GM12878 (cell line): ENCODE measurements at regions not wholly inside any gene's neighbourhood (a gene's known extent, or its start where the extent isn't known, plus 50 kb on each side); places are given as distances from the start of the nearest gene placed in this dataset.

Source experiments
- ATAC-seq: fragments of 200-7000 bp; cut with Tn5 transposase; 3 replicates; pipeline ENCODE4 v1.9.1; 2020; ENCODE audit warnings: mild to moderate bottlenecking, moderate library complexity
- BruUV-seq: library from RNA; stranded (reverse); fragments of 400-500 nt; replicated peaks from 2 replicates; lab custom pipeline; 2021; lab: Mats Ljungman, UMichigan
- CTCF ChIA-PET: fragments of 300-600 bp; sonication (Branson Sonifier 250); formaldehyde crosslinking; extraction: SDS; loops from one replicate; lab custom pipeline; 2021; ENCODE audit warnings: inconsistent platforms; lab: Yijun Ruan, JAX
- POLR2A ChIA-PET: fragments of 350-600 bp; formaldehyde crosslinking; extraction: SDS; loops from one replicate; lab custom pipeline; 2021; ENCODE audit warnings: inconsistent platforms; lab: Charles Lee
- RAD21 ChIA-PET: fragments of 300-600 bp; sonication (Branson Sonifier 250); formaldehyde crosslinking; loops from one replicate; lab custom pipeline; 2023; ENCODE audit warnings: antibody characterized with exemption; ENCODE audit not compliant: unreplicated experiment; lab: Charles Lee
- SMC1A ChIA-PET: fragments of 300-600 bp; sonication (Branson Sonifier 250); formaldehyde crosslinking; loops from one replicate; lab custom pipeline; 2023; ENCODE audit not compliant: unreplicated experiment, uncharacterized antibody; lab: Charles Lee
- DNase-seq: peaks from one replicate; pipeline ENCODE4 v3.0.0-alpha.2; 2011; ENCODE audit warnings: low read depth, low spot score
- FAIRE-seq: peaks from 3 replicates; lab custom pipeline; 2011; peaks lifted over from hg19 to GRCh38; lab: Jason Lieb, UNC
- H2AFZ ChIP-seq: 2 replicates; pipeline ENCODE4 v1.6.0; 2011; ENCODE audit warnings: low read depth, low read length, control low read depth; ENCODE audit not compliant: control insufficient read depth
- H3K27ac ChIP-seq: 2 replicates; pipeline ENCODE4 v1.5.1; 2011; ENCODE audit warnings: control low read depth; ENCODE audit not compliant: control insufficient read depth, insufficient read depth
- H3K27me3 ChIP-seq, 2 experiments: replicated peaks in 1 of 2; 2 replicates each; pipeline versions ENCODE4 v1.6.0 to v1.6.1; 2011; ENCODE audit warnings: low read length in 1 of 2; ENCODE audit not compliant: control insufficient read depth in 2 of 2, insufficient read depth in 2 of 2
- H3K36me3 ChIP-seq, 2 experiments: 2 replicates each; pipeline ENCODE4 v1.5.1; 2011; ENCODE audit warnings: low read length in 1 of 2; ENCODE audit not compliant: control insufficient read depth in 2 of 2, insufficient read depth in 2 of 2
- H3K4me1 ChIP-seq: 2 replicates; pipeline ENCODE4 v1.6.1; 2011; ENCODE audit warnings: mild to moderate bottlenecking, low read length, moderate library complexity, mixed read lengths; ENCODE audit not compliant: control insufficient read depth, insufficient read depth
- H3K4me2 ChIP-seq: 2 replicates; pipeline ENCODE4 v1.6.0; 2011; ENCODE audit warnings: control low read depth; ENCODE audit not compliant: control insufficient read depth, insufficient read depth
- H3K4me3 ChIP-seq: fragments of 200-600 bp; sonication (generic); 2 replicates; pipeline ENCODE4 v1.5.1; 2016
- H3K79me2 ChIP-seq: 2 replicates; pipeline ENCODE4 v1.6.0; 2011; ENCODE audit warnings: low read length; ENCODE audit not compliant: control insufficient read depth, insufficient read depth
- H3K9ac ChIP-seq: 2 replicates; pipeline ENCODE4 v1.8.0; 2011; ENCODE audit warnings: low read length, control low read depth, mixed read lengths; ENCODE audit not compliant: control insufficient read depth, insufficient read depth
- H3K9me3 ChIP-seq: replicated peaks from 3 replicates; pipeline ENCODE4 v1.5.1; 2011; ENCODE audit warnings: mild to moderate bottlenecking, low read length; ENCODE audit not compliant: control insufficient read depth, insufficient read depth
- H4K20me1 ChIP-seq: 2 replicates; pipeline ENCODE4 v1.6.0; 2011; ENCODE audit not compliant: control insufficient read depth, insufficient read depth
- CEBPB ChIP-seq, 2 experiments: fragments of 150-350 bp in 1 of 2; IDR thresholded peaks; 2 replicates each; pipeline ENCODE4 v1.6.1; 2012 to 2014; ENCODE audit warnings: low read depth in 2 of 2, low read length in 2 of 2, borderline replicate concordance in 1 of 2, inconsistent platforms in 1 of 2
- CREB1 ChIP-seq: IDR thresholded peaks from 2 replicates; pipeline ENCODE4 v1.6.1; 2012; ENCODE audit warnings: low read depth, mild to moderate bottlenecking, inconsistent platforms
- EGR1 ChIP-seq, 2 experiments: IDR thresholded peaks; 1 replicate in 1 of 2; 2 replicates in 1 of 2; pipeline ENCODE4 v1.6.1; 2011 to 2012; ENCODE audit warnings: low read depth in 2 of 2, low read length in 2 of 2, borderline replicate concordance in 1 of 2, mild to moderate bottlenecking in 1 of 2, moderate library complexity in 1 of 2
- FOXM1 ChIP-seq: IDR thresholded peaks from 2 replicates; pipeline ENCODE4 v1.6.1; 2012; ENCODE audit warnings: low read depth, mild to moderate bottlenecking, inconsistent platforms, low read length, moderate library complexity
- HDGF ChIP-seq: fragments of 450-650 bp; IDR thresholded peaks from 2 replicates; pipeline ENCODE4 v1.6.1; 2016; ENCODE audit warnings: antibody characterized with exemption
- KAT2A ChIP-seq: conservative IDR thresholded peaks from 2 replicates; pipeline ENCODE4 v1.6.1; 2011; ENCODE audit warnings: low read depth, low read length; ENCODE audit not compliant: control insufficient read depth
- MEF2A ChIP-seq: IDR thresholded peaks from 2 replicates; pipeline ENCODE4 v1.6.1; 2011; ENCODE audit warnings: low read depth, mild to moderate bottlenecking, low read length, moderate library complexity; ENCODE audit not compliant: insufficient read depth
- MTA2 ChIP-seq: fragments of 450-650 bp; IDR thresholded peaks from 2 replicates; pipeline ENCODE4 v1.6.1; 2016; ENCODE audit warnings: low read depth, mild to moderate bottlenecking, moderate library complexity
- PAX8 ChIP-seq: fragments of 450-650 bp; IDR thresholded peaks from 2 replicates; pipeline ENCODE4 v1.6.1; 2017; ENCODE audit warnings: mild to moderate bottlenecking, moderate library complexity
- POU2F2 ChIP-seq: IDR thresholded peaks from 3 replicates; pipeline ENCODE4 v1.6.1; 2011; ENCODE audit warnings: low read depth, mild to moderate bottlenecking, low read length, borderline replicate concordance
- SMARCA5 ChIP-seq: fragments of 450-650 bp; IDR thresholded peaks from 2 replicates; pipeline ENCODE4 v1.6.1; 2017; ENCODE audit warnings: mild to moderate bottlenecking
- SREBF2 ChIP-seq: IDR thresholded peaks from 2 replicates; pipeline ENCODE4 v1.6.1; 2012; ENCODE audit warnings: mild to moderate bottlenecking, low read length
- STAT3 ChIP-seq: IDR thresholded peaks from 2 replicates; pipeline ENCODE4 v1.6.1; 2011; ENCODE audit warnings: low read depth, low read length, improper control_type of control experiment
- SUZ12 ChIP-seq: fragments of 200-600 bp; sonication (generic); IDR thresholded peaks from one replicate; pipeline ENCODE4 v1.6.1; 2018; ENCODE audit warnings: antibody characterized with exemption, mild to moderate bottlenecking; ENCODE audit not compliant: unreplicated experiment
- ZNF24 ChIP-seq: fragments of 450-650 bp; IDR thresholded peaks from 2 replicates; pipeline ENCODE4 v1.6.1; 2017; ENCODE audit warnings: antibody characterized with exemption, mild to moderate bottlenecking
- WGBS: methylation state at CpG from one replicate; pipeline ENCODE4 v1.1.6; 2016; ENCODE audit warnings: low lambda C conversion rate; ENCODE audit not compliant: insufficient replicate concordance, insufficient coverage; ENCODE audit errors: missing lambda C conversion rate; 5-methylcytosine and 5-hydroxymethylcytosine counted together
- in situ Hi-C: fragments of 300-500 bp; cut with MboI; formaldehyde crosslinking; loops from 9 replicates; pipeline ENCODE4 v1.14.3; 2018; ENCODE audit warnings: mixed read lengths
- intact Hi-C: fragments of 100-400 bp; cut with micrococcal nuclease; formaldehyde crosslinking; loops from one replicate; pipeline ENCODE4 v1.14.2; 2022; ENCODE audit not compliant: unreplicated experiment
- TF ChIP-seq, protein P1 (sequence below): IDR thresholded peaks from 2 replicates; pipeline ENCODE4 v1.6.1; 2011; ENCODE audit warnings: low read depth, low read length, improper control_type of control experiment, borderline replicate concordance
- TF ChIP-seq, protein P2 (sequence below): fragments of 450-650 bp; IDR thresholded peaks from 2 replicates; pipeline ENCODE4 v1.6.1; 2017; ENCODE audit warnings: mild to moderate bottlenecking, low read depth, inconsistent platforms; ENCODE audit not compliant: poor library complexity, severe bottlenecking
- TF ChIP-seq, protein P3 (sequence below): IDR thresholded peaks from 2 replicates; pipeline ENCODE4 v1.6.1; 2012; ENCODE audit warnings: improper control_type of control experiment, low read depth, low read length; ENCODE audit not compliant: insufficient replicate concordance

DNA sequence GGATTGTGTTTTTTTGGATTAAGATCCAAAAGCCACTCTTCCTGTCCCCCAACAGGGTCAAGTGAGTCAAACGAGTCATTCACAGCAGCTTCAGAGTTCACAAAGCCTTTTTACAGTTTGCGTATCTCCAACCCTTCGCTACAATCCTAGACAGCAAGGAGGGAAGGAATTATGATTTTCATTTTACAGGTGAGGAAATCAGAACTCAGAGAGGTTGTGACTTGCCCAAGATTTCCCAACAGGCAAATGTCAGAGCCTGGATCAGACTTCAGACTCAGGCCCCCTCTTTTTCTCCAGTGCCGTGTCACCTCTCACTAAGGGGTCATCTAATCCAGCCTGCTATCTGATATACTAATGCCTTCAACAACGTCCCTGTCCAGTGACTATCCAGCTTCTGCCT, 72.1 kb upstream of the XPA start:
- ChIA-PET POLR2A (no interaction called here), RAD21 (no interaction called here), CTCF (no interaction called here), SMC1A (no interaction called here)
- H3K9me3 ChIP-seq, result no peaks in the 10 kb centered on the region
- intact Hi-C loops (no loop called here), in situ Hi-C loops (no loop called here)
- H3K27ac ChIP-seq, result no peak overlapping the region
- 55% methylated on average over 5 of the region's 5 CpGs for WGBS
- no peak overlapping the region for H3K4me2 ChIP-seq
- H3K27me3 ChIP-seq, result peaks cover 0 to 1% of the 10 kb centered on the region in 2 experiments; a peak in 2 of 4 replicates
- BruUV-seq, result no TSS peak
- H2AFZ ChIP-seq, result no peak overlapping the region
- no peak overlapping the region for H3K4me3 ChIP-seq
- no peaks in the 10 kb centered on the region for H3K36me3 ChIP-seq
- FAIRE-seq (no peak), ATAC-seq (no peak), DNase-seq (no peak)
- H4K20me1 ChIP-seq, result no peaks in the 10 kb centered on the region
- H3K4me1 ChIP-seq, result no peaks in the 10 kb centered on the region
- no peaks in the 10 kb centered on the region for H3K79me2 ChIP-seq
- no peak overlapping the region for H3K9ac ChIP-seq
- TF ChIP-seq POU2F2, result no peak
- TF ChIP-seq HDGF, result no peak
- TF ChIP-seq KAT2A, result no peak
- no peak for TF ChIP-seq MEF2A
- TF ChIP-seq EGR1 (IDR thresholded peaks at IDR 0.05; ENCODE audit: borderline replicate concordance in 1 of 2, low read depth in 2 of 2, low read length in 2 of 2), result no peak
- TF ChIP-seq SREBF2, result no peak
- TF ChIP-seq, protein P1, sequence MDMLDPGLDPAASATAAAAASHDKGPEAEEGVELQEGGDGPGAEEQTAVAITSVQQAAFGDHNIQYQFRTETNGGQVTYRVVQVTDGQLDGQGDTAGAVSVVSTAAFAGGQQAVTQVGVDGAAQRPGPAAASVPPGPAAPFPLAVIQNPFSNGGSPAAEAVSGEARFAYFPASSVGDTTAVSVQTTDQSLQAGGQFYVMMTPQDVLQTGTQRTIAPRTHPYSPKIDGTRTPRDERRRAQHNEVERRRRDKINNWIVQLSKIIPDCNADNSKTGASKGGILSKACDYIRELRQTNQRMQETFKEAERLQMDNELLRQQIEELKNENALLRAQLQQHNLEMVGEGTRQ, result no peak
- no peak for TF ChIP-seq SMARCA5
- TF ChIP-seq, protein P2, sequence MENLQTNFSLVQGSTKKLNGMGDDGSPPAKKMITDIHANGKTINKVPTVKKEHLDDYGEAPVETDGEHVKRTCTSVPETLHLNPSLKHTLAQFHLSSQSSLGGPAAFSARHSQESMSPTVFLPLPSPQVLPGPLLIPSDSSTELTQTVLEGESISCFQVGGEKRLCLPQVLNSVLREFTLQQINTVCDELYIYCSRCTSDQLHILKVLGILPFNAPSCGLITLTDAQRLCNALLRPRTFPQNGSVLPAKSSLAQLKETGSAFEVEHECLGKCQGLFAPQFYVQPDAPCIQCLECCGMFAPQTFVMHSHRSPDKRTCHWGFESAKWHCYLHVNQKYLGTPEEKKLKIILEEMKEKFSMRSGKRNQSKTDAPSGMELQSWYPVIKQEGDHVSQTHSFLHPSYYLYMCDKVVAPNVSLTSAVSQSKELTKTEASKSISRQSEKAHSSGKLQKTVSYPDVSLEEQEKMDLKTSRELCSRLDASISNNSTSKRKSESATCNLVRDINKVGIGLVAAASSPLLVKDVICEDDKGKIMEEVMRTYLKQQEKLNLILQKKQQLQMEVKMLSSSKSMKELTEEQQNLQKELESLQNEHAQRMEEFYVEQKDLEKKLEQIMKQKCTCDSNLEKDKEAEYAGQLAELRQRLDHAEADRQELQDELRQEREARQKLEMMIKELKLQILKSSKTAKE, result no peak
- TF ChIP-seq ZNF24, result no peak
- no peak for TF ChIP-seq STAT3
- no peak for TF ChIP-seq CREB1
- TF ChIP-seq, protein P3, sequence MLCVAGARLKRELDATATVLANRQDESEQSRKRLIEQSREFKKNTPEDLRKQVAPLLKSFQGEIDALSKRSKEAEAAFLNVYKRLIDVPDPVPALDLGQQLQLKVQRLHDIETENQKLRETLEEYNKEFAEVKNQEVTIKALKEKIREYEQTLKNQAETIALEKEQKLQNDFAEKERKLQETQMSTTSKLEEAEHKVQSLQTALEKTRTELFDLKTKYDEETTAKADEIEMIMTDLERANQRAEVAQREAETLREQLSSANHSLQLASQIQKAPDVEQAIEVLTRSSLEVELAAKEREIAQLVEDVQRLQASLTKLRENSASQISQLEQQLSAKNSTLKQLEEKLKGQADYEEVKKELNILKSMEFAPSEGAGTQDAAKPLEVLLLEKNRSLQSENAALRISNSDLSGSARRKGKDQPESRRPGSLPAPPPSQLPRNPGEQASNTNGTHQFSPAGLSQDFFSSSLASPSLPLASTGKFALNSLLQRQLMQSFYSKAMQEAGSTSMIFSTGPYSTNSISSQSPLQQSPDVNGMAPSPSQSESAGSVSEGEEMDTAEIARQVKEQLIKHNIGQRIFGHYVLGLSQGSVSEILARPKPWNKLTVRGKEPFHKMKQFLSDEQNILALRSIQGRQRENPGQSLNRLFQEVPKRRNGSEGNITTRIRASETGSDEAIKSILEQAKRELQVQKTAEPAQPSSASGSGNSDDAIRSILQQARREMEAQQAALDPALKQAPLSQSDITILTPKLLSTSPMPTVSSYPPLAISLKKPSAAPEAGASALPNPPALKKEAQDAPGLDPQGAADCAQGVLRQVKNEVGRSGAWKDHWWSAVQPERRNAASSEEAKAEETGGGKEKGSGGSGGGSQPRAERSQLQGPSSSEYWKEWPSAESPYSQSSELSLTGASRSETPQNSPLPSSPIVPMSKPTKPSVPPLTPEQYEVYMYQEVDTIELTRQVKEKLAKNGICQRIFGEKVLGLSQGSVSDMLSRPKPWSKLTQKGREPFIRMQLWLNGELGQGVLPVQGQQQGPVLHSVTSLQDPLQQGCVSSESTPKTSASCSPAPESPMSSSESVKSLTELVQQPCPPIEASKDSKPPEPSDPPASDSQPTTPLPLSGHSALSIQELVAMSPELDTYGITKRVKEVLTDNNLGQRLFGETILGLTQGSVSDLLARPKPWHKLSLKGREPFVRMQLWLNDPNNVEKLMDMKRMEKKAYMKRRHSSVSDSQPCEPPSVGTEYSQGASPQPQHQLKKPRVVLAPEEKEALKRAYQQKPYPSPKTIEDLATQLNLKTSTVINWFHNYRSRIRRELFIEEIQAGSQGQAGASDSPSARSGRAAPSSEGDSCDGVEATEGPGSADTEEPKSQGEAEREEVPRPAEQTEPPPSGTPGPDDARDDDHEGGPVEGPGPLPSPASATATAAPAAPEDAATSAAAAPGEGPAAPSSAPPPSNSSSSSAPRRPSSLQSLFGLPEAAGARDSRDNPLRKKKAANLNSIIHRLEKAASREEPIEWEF, result no peak
- no peak for TF ChIP-seq SUZ12
- TF ChIP-seq PAX8, result no peak
- no peak for TF ChIP-seq MTA2
- TF ChIP-seq FOXM1, result no peak
- TF ChIP-seq CEBPB (IDR thresholded peaks at IDR 0.05; ENCODE audit: borderline replicate concordance in 1 of 2, low read depth in 2 of 2, low read length in 2 of 2), result no peak
